Gastrocnemius medialis (tissue), 4 donors: ENCODE measurements at regions not wholly inside any gene's neighbourhood (a gene's known extent, or its start where the extent isn't known, plus 50 kb on each side); places are given as distances from the start of the nearest gene placed in this dataset.

Experiments used
- POLR2A ChIP-seq, 2 donors: fragments of 450-650 bp; IDR thresholded peaks; one replicate each; pipeline ENCODE4 v1.6.1; 2017; ENCODE audit warnings: antibody characterized with exemption in 2 of 2, mild to moderate bottlenecking in 2 of 2, moderate library complexity in 2 of 2
- TF ChIP-seq, protein P1 (sequence below), 5 experiments: fragments of 450-650 bp in 3 of 5; fragments of 200-600 bp in 2 of 5; sonication (generic) in 2 of 5; IDR thresholded peaks in 4 of 5; conservative IDR thresholded peaks in 1 of 5; 1 replicate in 4 of 5; 2 replicates in 1 of 5; pipeline ENCODE4 v1.5.1; 2016 to 2019; ENCODE audit warnings: antibody characterized with exemption in 5 of 5, mild to moderate bottlenecking in 3 of 5, moderate library complexity in 3 of 5

DNA sequence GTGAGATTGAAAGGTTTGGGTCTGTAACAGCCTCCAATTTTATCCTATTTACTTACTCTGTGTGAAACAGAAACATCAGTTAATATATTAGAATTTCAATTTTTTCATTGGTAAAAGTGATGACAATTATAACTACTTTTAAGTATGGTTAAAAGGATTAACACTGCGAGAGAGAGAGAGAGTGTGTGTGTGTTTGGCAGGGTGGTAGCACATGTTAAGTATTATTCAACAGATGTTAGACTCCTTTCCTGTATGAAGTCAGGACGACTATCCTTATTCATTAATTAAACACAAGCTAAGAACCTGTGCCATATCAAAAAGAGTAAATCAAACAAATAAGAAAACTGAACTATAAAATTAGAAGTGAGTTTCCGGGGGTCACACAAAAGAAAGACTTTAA lies 662.5 kb downstream of the PLPP3 start:
- TF ChIP-seq, protein P1, sequence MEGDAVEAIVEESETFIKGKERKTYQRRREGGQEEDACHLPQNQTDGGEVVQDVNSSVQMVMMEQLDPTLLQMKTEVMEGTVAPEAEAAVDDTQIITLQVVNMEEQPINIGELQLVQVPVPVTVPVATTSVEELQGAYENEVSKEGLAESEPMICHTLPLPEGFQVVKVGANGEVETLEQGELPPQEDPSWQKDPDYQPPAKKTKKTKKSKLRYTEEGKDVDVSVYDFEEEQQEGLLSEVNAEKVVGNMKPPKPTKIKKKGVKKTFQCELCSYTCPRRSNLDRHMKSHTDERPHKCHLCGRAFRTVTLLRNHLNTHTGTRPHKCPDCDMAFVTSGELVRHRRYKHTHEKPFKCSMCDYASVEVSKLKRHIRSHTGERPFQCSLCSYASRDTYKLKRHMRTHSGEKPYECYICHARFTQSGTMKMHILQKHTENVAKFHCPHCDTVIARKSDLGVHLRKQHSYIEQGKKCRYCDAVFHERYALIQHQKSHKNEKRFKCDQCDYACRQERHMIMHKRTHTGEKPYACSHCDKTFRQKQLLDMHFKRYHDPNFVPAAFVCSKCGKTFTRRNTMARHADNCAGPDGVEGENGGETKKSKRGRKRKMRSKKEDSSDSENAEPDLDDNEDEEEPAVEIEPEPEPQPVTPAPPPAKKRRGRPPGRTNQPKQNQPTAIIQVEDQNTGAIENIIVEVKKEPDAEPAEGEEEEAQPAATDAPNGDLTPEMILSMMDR (IDR thresholded peaks at IDR 0.05 in 4 of 5, conservative IDR thresholded peaks at IDR 0.05 in 1 of 5): no peak
- no peak for TF ChIP-seq POLR2A (IDR thresholded peaks at IDR 0.05)
